ENCODE measurements at regions not wholly inside any gene's neighbourhood (a gene's known extent, or its start where the extent isn't known, plus 50 kb on each side); places are given as distances from the start of the nearest gene placed in this dataset.

- no peak for DNase-seq (ENCODE audit: low read depth)
- no peak for TF ChIP-seq CTCF (conservative IDR thresholded peaks at IDR 0.05; ENCODE audit: low read depth, low read length)
- H3K4me3 ChIP-seq (ENCODE audit: low read depth, low read length) = no peak overlapping the region
Measured at GRCh38 chr7:132643302-132643701, 67.0 kb upstream of the PLXNA4 start.

GRCh38 chr7:132641238-132641637, 65.0 kb upstream of the PLXNA4 start:
- no peak for DNase-seq (ENCODE audit: low read depth)

GRCh38 chr7:132639983-132640382, 63.7 kb upstream of the PLXNA4 start:
- DNase-seq (ENCODE audit: low read depth) = no peak
- no peak for TF ChIP-seq CTCF (conservative IDR thresholded peaks at IDR 0.05; ENCODE audit: low read depth, low read length)
- no peak overlapping the region for H3K4me3 ChIP-seq (ENCODE audit: low read depth, low read length)

More at GRCh38 chr7:132641238-132641637, 65.0 kb upstream of the PLXNA4 start:
- no peak overlapping the region for H3K4me3 ChIP-seq (ENCODE audit: low read depth, low read length)
- TF ChIP-seq CTCF (conservative IDR thresholded peaks at IDR 0.05; ENCODE audit: low read depth, low read length) = no peak

- no peak overlapping the region for H3K4me3 ChIP-seq (ENCODE audit: low read depth, low read length)
- no peak for TF ChIP-seq CTCF (conservative IDR thresholded peaks at IDR 0.05; ENCODE audit: low read depth, low read length)
- DNase-seq (ENCODE audit: low read depth) = no peak
Measured at GRCh38 chr7:132638000-132638399, 61.7 kb upstream of the PLXNA4 start.

- no peak for TF ChIP-seq CTCF (conservative IDR thresholded peaks at IDR 0.05; ENCODE audit: low read depth, low read length)
- no peak for DNase-seq (ENCODE audit: low read depth)
- no peak overlapping the region for H3K4me3 ChIP-seq (ENCODE audit: low read depth, low read length)
Measured at GRCh38 chr7:132636581-132636980, 60.3 kb upstream of the PLXNA4 start.

GRCh38 chr7:132635127-132635526, 58.9 kb upstream of the PLXNA4 start:
- no peak for DNase-seq (ENCODE audit: low read depth)
- H3K4me3 ChIP-seq (ENCODE audit: low read depth, low read length) = no peak overlapping the region
- no peak for TF ChIP-seq CTCF (conservative IDR thresholded peaks at IDR 0.05; ENCODE audit: low read depth, low read length)

GRCh38 chr7:132630834-132631233, 54.6 kb upstream of the PLXNA4 start:
- no peak for DNase-seq (ENCODE audit: low read depth)
- no peak for TF ChIP-seq CTCF (conservative IDR thresholded peaks at IDR 0.05; ENCODE audit: low read depth, low read length)
- H3K4me3 ChIP-seq (ENCODE audit: low read depth, low read length) = no peak overlapping the region
